Panc1 (cell line): ENCODE measurements at regions not wholly inside any gene's neighbourhood (a gene's known extent, or its start where the extent isn't known, plus 50 kb on each side); places are given as distances from the start of the nearest gene placed in this dataset.

Source experiments
- ATAC-seq: fragments of 200-7000 bp; cut with Tn5 transposase; 2 replicates; pipeline ENCODE4 v1.9.1; 2020; ENCODE audit warnings: mild to moderate bottlenecking, moderate library complexity
- BruUV-seq: library from RNA; stranded (reverse); fragments of 400-500 nt; replicated peaks from 2 replicates; lab custom pipeline; 2021; lab: Mats Ljungman, UMichigan
- CTCF ChIA-PET: fragments of 300-600 bp; sonication (Branson Sonifier 250); formaldehyde crosslinking; loops from one replicate; lab custom pipeline; 2022; ENCODE audit warnings: antibody characterized with exemption; lab: Charles Lee
- POLR2A ChIA-PET: fragments of 300-600 bp; sonication (Branson Sonifier 250); formaldehyde crosslinking; loops from one replicate; lab custom pipeline; 2022; ENCODE audit warnings: antibody characterized with exemption; lab: Charles Lee
- DNase-seq: peaks from one replicate; pipeline ENCODE4 v3.0.0-alpha.2; 2010; ENCODE audit warnings: low read depth, low spot score
- H3K27ac ChIP-seq: 2 replicates; pipeline ENCODE4 v1.5.1; 2011; ENCODE audit warnings: mild to moderate bottlenecking, low read length, inconsistent platforms
- H3K27me3 ChIP-seq: fragments of 200-500 bp; sonication (Bioruptor generic); 2 replicates; pipeline ENCODE4 v1.6.0; 2014; ENCODE audit warnings: low read length, inconsistent platforms; ENCODE audit not compliant: control insufficient read depth, insufficient read depth
- H3K36me3 ChIP-seq: fragments of 200-500 bp; sonication (Bioruptor generic); 2 replicates; pipeline ENCODE4 v1.5.1; 2014; ENCODE audit warnings: inconsistent platforms, mild to moderate bottlenecking, low read length, moderate library complexity; ENCODE audit not compliant: control insufficient read depth, insufficient read depth
- H3K4me1 ChIP-seq: 2 replicates; pipeline ENCODE4 v1.5.1; 2011; ENCODE audit warnings: inconsistent platforms, mild to moderate bottlenecking, low read length, moderate library complexity; ENCODE audit not compliant: control insufficient read depth, insufficient read depth
- H3K4me3 ChIP-seq, 2 experiments: 2 replicates each; pipeline ENCODE4 v1.5.1; 2011 to 2012; ENCODE audit warnings: low read depth in 2 of 2, low read length in 2 of 2, mild to moderate bottlenecking in 2 of 2, inconsistent platforms in 1 of 2, moderate library complexity in 1 of 2
- H3K9me3 ChIP-seq: fragments of 200-500 bp; sonication (Bioruptor generic); 2 replicates; pipeline ENCODE4 v1.5.1; 2014; ENCODE audit warnings: low read depth, mild to moderate bottlenecking, inconsistent platforms, low read length, moderate library complexity; ENCODE audit not compliant: control insufficient read depth, insufficient read depth
- CTCF ChIP-seq: fragments of 450-650 bp; IDR thresholded peaks from 2 replicates; pipeline ENCODE4 v1.5.1; 2017; ENCODE audit warnings: mild to moderate bottlenecking
- POLR2AphosphoS5 ChIP-seq: IDR thresholded peaks from 2 replicates; pipeline ENCODE4 v1.6.1; 2012; ENCODE audit warnings: mild to moderate bottlenecking, low read depth, low read length, moderate library complexity
- REST ChIP-seq, 2 experiments: IDR thresholded peaks; 2 replicates each; pipeline ENCODE4 v1.6.1; 2011 to 2012; ENCODE audit warnings: low read depth in 2 of 2, control low read depth in 1 of 2, low read length in 1 of 2, mild to moderate bottlenecking in 1 of 2, moderate library complexity in 1 of 2; ENCODE audit not compliant: insufficient read depth in 1 of 2
- SIN3A ChIP-seq: IDR thresholded peaks from 2 replicates; pipeline ENCODE4 v1.6.1; 2012; ENCODE audit warnings: low read depth, mild to moderate bottlenecking, low read length, moderate library complexity, borderline replicate concordance; ENCODE audit not compliant: insufficient read depth
- TCF7L2 ChIP-seq: IDR thresholded peaks from 2 replicates; pipeline ENCODE4 v1.6.1; 2011; ENCODE audit warnings: mild to moderate bottlenecking, low read depth, low read length, inconsistent platforms
- in situ Hi-C: cut with HindIII; loops from 2 replicates; pipeline ENCODE4 v1.10.0; 2016; ENCODE audit warnings: low sequenced_read_pairs, low pct_unique_long_range_greater_than_20kb
- intact Hi-C: fragments of 100-400 bp; cut with micrococcal nuclease; formaldehyde crosslinking; loops from one replicate; pipeline ENCODE4 v1.10.0; 2022; ENCODE audit not compliant: unreplicated experiment

GRCh38 chr18:78423811-78424210 lies 555.8 kb upstream of the SALL3 start:
- ATAC-seq: no peak
- no peaks in the 10 kb centered on the region for H3K4me1 ChIP-seq
- peaks cover 18% of the 10 kb centered on the region; the same call in 1 of the 2 replicates for H3K27me3 ChIP-seq
- H3K9me3 ChIP-seq: no peaks in the 10 kb centered on the region
- BruUV-seq: no TSS peak
- in situ Hi-C loops: no loop called here
- intact Hi-C loops: no loop called here
- ChIA-PET CTCF (no interaction called here), POLR2A (no interaction called here)
- H3K27ac ChIP-seq: no peak overlapping the region
- no peak overlapping the region for H3K4me3 ChIP-seq
- TF ChIP-seq POLR2AphosphoS5: no peak
- no peak for TF ChIP-seq TCF7L2
- TF ChIP-seq SIN3A: no peak
- TF ChIP-seq CTCF: no peak
- no peak for TF ChIP-seq REST (IDR thresholded peaks at IDR 0.05; ENCODE audit: insufficient read depth in 1 of 2, low read depth in 2 of 2, low read length in 1 of 2)
- DNase-seq: no peak
- H3K36me3 ChIP-seq: no peaks in the 10 kb centered on the region

GRCh38 chr18:78424403-78425018 lies 555.1 kb upstream of the SALL3 start:
- H3K4me1 ChIP-seq: no peaks in the 10 kb centered on the region
- ChIA-PET POLR2A (no interaction called here), CTCF (no interaction called here)
- peaks cover 16% of the 10 kb centered on the region; the same call in 1 of the 2 replicates for H3K27me3 ChIP-seq
- no peaks in the 10 kb centered on the region for H3K9me3 ChIP-seq
- ATAC-seq: no peak
- BruUV-seq: no TSS peak
- no peak for TF ChIP-seq TCF7L2
- TF ChIP-seq REST (IDR thresholded peaks at IDR 0.05; ENCODE audit: insufficient read depth in 1 of 2, low read depth in 2 of 2, low read length in 1 of 2): no peak
- TF ChIP-seq SIN3A: no peak
- no peak for TF ChIP-seq CTCF
- TF ChIP-seq POLR2AphosphoS5: no peak
- H3K27ac ChIP-seq: no peak overlapping the region
- no peak for DNase-seq
- intact Hi-C loops: no loop called here
- no peaks in the 10 kb centered on the region for H3K36me3 ChIP-seq
- H3K4me3 ChIP-seq: no peak overlapping the region
- in situ Hi-C loops: no loop called here
